ENCODE measurements at regions not wholly inside any gene's neighbourhood (a gene's known extent, or its start where the extent isn't known, plus 50 kb on each side); places are given as distances from the start of the nearest gene placed in this dataset.

DNA sequence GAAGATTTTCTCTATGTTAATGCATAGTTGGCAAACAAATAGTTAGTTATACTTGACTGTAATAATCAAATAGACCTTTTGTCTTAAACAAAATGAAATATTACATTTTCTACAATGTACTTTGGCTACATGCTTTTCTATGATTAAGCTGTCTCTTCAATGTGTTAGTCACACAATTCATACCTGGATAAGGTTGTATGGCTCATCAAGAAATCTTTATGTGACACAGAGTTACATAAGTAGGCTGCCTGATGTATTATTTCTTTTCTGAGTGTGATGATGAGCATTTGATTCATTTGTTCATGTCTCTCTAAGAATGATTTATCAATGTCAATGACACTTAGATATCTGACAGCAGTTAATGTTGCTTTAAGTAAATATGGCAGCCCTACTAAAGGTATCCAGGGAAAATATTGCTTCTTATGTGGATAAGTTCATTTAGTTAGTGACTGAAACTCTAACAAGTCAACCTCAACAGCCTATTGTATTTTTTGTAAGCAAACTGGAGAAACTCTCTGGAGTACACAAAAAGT is 157.4 kb upstream of the SOX2 start:
- TF ChIP-seq, protein P1, sequence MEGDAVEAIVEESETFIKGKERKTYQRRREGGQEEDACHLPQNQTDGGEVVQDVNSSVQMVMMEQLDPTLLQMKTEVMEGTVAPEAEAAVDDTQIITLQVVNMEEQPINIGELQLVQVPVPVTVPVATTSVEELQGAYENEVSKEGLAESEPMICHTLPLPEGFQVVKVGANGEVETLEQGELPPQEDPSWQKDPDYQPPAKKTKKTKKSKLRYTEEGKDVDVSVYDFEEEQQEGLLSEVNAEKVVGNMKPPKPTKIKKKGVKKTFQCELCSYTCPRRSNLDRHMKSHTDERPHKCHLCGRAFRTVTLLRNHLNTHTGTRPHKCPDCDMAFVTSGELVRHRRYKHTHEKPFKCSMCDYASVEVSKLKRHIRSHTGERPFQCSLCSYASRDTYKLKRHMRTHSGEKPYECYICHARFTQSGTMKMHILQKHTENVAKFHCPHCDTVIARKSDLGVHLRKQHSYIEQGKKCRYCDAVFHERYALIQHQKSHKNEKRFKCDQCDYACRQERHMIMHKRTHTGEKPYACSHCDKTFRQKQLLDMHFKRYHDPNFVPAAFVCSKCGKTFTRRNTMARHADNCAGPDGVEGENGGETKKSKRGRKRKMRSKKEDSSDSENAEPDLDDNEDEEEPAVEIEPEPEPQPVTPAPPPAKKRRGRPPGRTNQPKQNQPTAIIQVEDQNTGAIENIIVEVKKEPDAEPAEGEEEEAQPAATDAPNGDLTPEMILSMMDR (IDR thresholded peaks at IDR 0.05): no peak
- TF ChIP-seq POLR2A (IDR thresholded peaks at IDR 0.05): no peak

All from body of pancreas (tissue), 4 donors.